ENCODE measurements at regions not wholly inside any gene's neighbourhood (a gene's known extent, or its start where the extent isn't known, plus 50 kb on each side); places are given as distances from the start of the nearest gene placed in this dataset.

GRCh38 chr4:157444014-157444413, 223.5 kb downstream of the GRIA2 start (continued):
- TF ChIP-seq, protein P1, sequence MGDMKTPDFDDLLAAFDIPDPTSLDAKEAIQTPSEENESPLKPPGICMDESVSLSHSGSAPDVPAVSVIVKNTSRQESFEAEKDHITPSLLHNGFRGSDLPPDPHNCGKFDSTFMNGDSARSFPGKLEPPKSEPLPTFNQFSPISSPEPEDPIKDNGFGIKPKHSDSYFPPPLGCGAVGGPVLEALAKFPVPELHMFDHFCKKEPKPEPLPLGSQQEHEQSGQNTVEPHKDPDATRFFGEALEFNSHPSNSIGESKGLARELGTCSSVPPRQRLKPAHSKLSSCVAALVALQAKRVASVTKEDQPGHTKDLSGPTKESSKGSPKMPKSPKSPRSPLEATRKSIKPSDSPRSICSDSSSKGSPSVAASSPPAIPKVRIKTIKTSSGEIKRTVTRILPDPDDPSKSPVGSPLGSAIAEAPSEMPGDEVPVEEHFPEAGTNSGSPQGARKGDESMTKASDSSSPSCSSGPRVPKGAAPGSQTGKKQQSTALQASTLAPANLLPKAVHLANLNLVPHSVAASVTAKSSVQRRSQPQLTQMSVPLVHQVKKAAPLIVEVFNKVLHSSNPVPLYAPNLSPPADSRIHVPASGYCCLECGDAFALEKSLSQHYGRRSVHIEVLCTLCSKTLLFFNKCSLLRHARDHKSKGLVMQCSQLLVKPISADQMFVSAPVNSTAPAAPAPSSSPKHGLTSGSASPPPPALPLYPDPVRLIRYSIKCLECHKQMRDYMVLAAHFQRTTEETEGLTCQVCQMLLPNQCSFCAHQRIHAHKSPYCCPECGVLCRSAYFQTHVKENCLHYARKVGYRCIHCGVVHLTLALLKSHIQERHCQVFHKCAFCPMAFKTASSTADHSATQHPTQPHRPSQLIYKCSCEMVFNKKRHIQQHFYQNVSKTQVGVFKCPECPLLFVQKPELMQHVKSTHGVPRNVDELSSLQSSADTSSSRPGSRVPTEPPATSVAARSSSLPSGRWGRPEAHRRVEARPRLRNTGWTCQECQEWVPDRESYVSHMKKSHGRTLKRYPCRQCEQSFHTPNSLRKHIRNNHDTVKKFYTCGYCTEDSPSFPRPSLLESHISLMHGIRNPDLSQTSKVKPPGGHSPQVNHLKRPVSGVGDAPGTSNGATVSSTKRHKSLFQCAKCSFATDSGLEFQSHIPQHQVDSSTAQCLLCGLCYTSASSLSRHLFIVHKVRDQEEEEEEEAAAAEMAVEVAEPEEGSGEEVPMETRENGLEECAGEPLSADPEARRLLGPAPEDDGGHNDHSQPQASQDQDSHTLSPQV (IDR thresholded peaks at IDR 0.05): no peak

DNA sequence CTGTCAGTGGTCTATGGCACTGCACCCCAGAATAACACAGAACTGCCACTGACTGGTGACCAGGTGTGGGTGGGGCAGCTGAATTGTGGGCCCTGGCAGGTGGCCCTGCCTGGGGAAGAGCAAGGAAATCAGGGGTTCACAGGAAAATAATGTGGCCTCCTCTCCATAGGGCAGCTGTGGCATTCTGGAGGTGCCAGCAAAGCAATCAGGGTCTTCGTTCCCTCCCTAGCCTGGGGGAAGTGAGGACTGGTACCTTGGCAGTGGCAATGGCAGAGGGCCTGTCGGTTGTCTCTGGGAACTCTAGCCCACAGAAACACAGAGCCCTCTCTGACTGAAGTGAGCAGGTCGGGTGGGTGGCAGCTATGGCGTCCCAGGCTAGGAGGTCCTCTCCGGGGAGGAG, 223.0 kb downstream of the GRIA2 start:
- Histone ChIP-seq H3K9ac (ENCODE audit: control insufficient read depth, insufficient read depth, low read length) (no peak overlapping the region), H3K9me3 (replicated peaks; ENCODE audit: control insufficient read depth, insufficient read depth, low read length) (no peaks in the 10 kb centered on the region), H3K27ac (ENCODE audit: control insufficient read depth, insufficient read depth) (no peak overlapping the region), H3K4me3 (no peak overlapping the region), H3K27me3 (replicated peaks in 1 of 2; ENCODE audit: control insufficient read depth in 2 of 2, insufficient read depth in 2 of 2, low read length in 1 of 2) (no peaks in the 10 kb centered on the region), H3K4me1 (ENCODE audit: control insufficient read depth, insufficient read depth, low read length) (no peaks in the 10 kb centered on the region), H3K4me2 (ENCODE audit: control insufficient read depth, insufficient read depth) (no peak overlapping the region), H4K20me1 (ENCODE audit: control insufficient read depth, insufficient read depth) (no peaks in the 10 kb centered on the region), H3K36me3 (ENCODE audit: control insufficient read depth in 2 of 2, insufficient read depth in 2 of 2, low read length in 1 of 2) (no peaks in the 10 kb centered on the region), H2AFZ (ENCODE audit: control insufficient read depth, low read depth, low read length) (no peak overlapping the region), H3K79me2 (ENCODE audit: control insufficient read depth, insufficient read depth, low read length) (no peaks in the 10 kb centered on the region)
- ChIA-PET SMC1A (ENCODE audit: uncharacterized antibody, unreplicated experiment) (no interaction called here), CTCF (no interaction called here), POLR2A (no interaction called here), RAD21 (ENCODE audit: unreplicated experiment) (no interaction called here)
- intact Hi-C loops (cut with micrococcal nuclease; ENCODE audit: unreplicated experiment): no loop called here
- 13% methylated on average over 5 of the region's 5 CpGs for WGBS (ENCODE audit: insufficient coverage, insufficient replicate concordance, low lambda C conversion rate, missing lambda C conversion rate)
- BruUV-seq (replicated peaks): no TSS peak
- TF ChIP-seq NBN (IDR thresholded peaks at IDR 0.05): no peak
- no peak for TF ChIP-seq ATF7 (IDR thresholded peaks at IDR 0.05; ENCODE audit: low read depth)
- TF ChIP-seq GABPA (IDR thresholded peaks at IDR 0.05; ENCODE audit: low read depth): no peak
- no peak for TF ChIP-seq NFXL1 (IDR thresholded peaks at IDR 0.05; ENCODE audit: borderline replicate concordance)
- no peak for TF ChIP-seq IRF5 (IDR thresholded peaks at IDR 0.05; ENCODE audit: borderline replicate concordance)
- TF ChIP-seq, protein P2, sequence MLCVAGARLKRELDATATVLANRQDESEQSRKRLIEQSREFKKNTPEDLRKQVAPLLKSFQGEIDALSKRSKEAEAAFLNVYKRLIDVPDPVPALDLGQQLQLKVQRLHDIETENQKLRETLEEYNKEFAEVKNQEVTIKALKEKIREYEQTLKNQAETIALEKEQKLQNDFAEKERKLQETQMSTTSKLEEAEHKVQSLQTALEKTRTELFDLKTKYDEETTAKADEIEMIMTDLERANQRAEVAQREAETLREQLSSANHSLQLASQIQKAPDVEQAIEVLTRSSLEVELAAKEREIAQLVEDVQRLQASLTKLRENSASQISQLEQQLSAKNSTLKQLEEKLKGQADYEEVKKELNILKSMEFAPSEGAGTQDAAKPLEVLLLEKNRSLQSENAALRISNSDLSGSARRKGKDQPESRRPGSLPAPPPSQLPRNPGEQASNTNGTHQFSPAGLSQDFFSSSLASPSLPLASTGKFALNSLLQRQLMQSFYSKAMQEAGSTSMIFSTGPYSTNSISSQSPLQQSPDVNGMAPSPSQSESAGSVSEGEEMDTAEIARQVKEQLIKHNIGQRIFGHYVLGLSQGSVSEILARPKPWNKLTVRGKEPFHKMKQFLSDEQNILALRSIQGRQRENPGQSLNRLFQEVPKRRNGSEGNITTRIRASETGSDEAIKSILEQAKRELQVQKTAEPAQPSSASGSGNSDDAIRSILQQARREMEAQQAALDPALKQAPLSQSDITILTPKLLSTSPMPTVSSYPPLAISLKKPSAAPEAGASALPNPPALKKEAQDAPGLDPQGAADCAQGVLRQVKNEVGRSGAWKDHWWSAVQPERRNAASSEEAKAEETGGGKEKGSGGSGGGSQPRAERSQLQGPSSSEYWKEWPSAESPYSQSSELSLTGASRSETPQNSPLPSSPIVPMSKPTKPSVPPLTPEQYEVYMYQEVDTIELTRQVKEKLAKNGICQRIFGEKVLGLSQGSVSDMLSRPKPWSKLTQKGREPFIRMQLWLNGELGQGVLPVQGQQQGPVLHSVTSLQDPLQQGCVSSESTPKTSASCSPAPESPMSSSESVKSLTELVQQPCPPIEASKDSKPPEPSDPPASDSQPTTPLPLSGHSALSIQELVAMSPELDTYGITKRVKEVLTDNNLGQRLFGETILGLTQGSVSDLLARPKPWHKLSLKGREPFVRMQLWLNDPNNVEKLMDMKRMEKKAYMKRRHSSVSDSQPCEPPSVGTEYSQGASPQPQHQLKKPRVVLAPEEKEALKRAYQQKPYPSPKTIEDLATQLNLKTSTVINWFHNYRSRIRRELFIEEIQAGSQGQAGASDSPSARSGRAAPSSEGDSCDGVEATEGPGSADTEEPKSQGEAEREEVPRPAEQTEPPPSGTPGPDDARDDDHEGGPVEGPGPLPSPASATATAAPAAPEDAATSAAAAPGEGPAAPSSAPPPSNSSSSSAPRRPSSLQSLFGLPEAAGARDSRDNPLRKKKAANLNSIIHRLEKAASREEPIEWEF (IDR thresholded peaks at IDR 0.05; ENCODE audit: insufficient replicate concordance, low read depth, low read length): no peak
- FAIRE-seq (no peak), DNase-seq (ENCODE audit: low read depth, low spot score) (no peak), ATAC-seq (no peak)
- in situ Hi-C loops (cut with MboI): no loop called here
